Large intestine (tissue), 3 donors: ENCODE measurements at regions not wholly inside any gene's neighbourhood (a gene's known extent, or its start where the extent isn't known, plus 50 kb on each side); places are given as distances from the start of the nearest gene placed in this dataset.

Experiments used
- DNase-seq, 2 donors: peaks; one replicate each; pipeline versions ENCODE4 v3.0.0 to v3.0.0-alpha.2; 2013
- H3K27ac ChIP-seq: one replicate; pipeline ENCODE4 v1.5.1; 2013; ENCODE audit warnings: low read length
- H3K27me3 ChIP-seq: 2 replicates; pipeline ENCODE4 v1.6.1; 2013; ENCODE audit warnings: low read length; ENCODE audit not compliant: control insufficient read depth, insufficient read depth
- H3K36me3 ChIP-seq: 2 replicates; pipeline ENCODE4 v1.6.1; 2013; ENCODE audit warnings: low read length; ENCODE audit not compliant: control insufficient read depth, insufficient read depth
- H3K4me1 ChIP-seq: one replicate; pipeline ENCODE4 v1.6.1; 2013; ENCODE audit warnings: low read length; ENCODE audit not compliant: control insufficient read depth, insufficient read depth
- H3K4me3 ChIP-seq: one replicate; pipeline ENCODE4 v1.5.1; 2013; ENCODE audit warnings: low read length
- H3K9me3 ChIP-seq: one replicate; pipeline ENCODE4 v1.6.1; 2013; ENCODE audit warnings: mild to moderate bottlenecking, low read depth, low read length, moderate library complexity; ENCODE audit not compliant: control insufficient read depth
- WGBS: methylation state at CpG from one replicate; pipeline ENCODE4 v1.1.5; 2013; ENCODE audit warnings: low lambda C conversion rate; ENCODE audit not compliant: insufficient coverage; 5-methylcytosine and 5-hydroxymethylcytosine counted together

DNA sequence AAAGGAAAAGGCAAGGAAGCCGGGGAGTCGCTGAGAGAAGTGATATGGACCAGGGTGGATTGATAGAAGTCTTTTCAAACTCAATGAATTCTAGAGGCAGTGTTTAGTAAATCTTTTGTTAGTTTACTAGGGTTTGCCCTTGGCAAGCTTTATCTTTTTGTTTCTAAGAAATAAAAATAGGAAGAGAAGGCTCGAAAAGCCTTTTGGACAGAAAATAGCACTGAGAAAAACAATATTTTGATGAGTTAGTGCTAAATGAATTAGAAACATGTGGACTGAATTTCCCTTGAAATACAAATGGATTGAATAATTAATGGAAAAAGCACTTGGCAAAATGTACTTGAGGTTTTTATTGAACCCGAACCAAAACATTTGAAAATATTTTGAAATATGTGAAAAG lies 121.8 kb upstream of the SPAG17 start:
- no peaks in the 10 kb centered on the region for H3K27me3 ChIP-seq
- no peak overlapping the region for H3K4me3 ChIP-seq
- H3K36me3 ChIP-seq: no peaks in the 10 kb centered on the region
- H3K27ac ChIP-seq: no peak overlapping the region
- no peaks in the 10 kb centered on the region for H3K9me3 ChIP-seq
- no peaks in the 10 kb centered on the region for H3K4me1 ChIP-seq
- DNase-seq: no peak
- WGBS: 94% methylated on average over 4 of the region's 4 CpGs

DNA sequence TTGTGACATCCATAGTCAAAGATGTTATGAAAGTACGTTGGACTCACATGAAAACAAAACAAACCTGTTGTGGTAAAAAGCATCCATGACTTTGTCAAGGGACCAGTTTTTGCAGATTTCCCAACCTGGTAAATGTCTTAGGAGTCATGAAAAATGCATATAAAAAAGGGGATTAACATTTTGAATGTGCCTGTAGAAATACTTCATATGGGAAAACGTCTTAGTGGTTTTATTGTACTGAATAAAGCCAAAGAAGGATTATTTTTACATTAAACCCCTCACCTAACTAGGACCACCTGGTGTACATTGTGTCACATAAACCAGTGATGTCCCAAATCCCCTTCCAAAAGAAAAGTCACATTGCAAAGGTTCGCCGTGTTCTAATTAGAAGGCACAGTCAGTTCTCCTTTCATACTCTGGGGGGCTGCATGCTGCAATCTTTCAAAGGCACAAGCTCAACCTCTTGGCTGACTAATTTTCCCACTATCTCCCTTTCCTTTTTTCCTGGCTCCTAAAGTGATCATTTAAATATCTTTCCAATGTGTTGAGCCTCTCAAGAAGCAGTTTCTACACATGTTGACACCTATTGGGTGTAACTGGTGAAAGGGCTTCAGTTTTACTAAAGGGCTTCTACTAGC lies 119.8 kb upstream of the SPAG17 start:
- Histone ChIP-seq H3K27ac (no peak overlapping the region), H3K4me1 (no peaks in the 10 kb centered on the region), H3K4me3 (no peak overlapping the region), H3K9me3 (no peaks in the 10 kb centered on the region), H3K36me3 (no peaks in the 10 kb centered on the region), H3K27me3 (no peaks in the 10 kb centered on the region)
- no CpG with 5 or more reads among the region's 4 CpGs for WGBS
- DNase-seq: peak in 1 of 2 donors; percentile 13

DNA sequence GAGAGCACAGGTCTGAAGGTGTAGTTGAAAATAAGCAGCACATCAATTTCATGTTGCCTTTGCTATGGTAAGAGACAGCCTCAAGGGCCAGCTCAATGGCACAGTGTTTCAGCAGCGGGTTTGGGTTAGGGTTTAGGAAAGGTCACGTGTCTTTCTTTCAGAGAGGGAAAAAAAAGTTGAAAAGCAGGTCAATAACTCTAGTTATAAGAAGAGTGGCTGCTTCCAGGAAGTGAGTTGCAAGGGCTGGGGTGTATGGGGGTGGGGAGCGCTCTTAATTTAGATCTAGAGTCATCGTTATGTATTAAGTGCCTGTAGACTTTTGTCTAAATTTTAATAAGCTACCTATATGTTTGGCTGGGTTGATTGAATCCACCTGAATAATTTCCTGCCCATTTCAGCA lies 118.5 kb upstream of the SPAG17 start:
- Histone ChIP-seq H3K4me1 (no peaks in the 10 kb centered on the region), H3K4me3 (no peak overlapping the region), H3K9me3 (no peaks in the 10 kb centered on the region), H3K36me3 (no peaks in the 10 kb centered on the region), H3K27ac (no peak overlapping the region), H3K27me3 (no peaks in the 10 kb centered on the region)
- WGBS: no CpG with 5 or more reads among the region's 4 CpGs
- no peak for DNase-seq

DNA sequence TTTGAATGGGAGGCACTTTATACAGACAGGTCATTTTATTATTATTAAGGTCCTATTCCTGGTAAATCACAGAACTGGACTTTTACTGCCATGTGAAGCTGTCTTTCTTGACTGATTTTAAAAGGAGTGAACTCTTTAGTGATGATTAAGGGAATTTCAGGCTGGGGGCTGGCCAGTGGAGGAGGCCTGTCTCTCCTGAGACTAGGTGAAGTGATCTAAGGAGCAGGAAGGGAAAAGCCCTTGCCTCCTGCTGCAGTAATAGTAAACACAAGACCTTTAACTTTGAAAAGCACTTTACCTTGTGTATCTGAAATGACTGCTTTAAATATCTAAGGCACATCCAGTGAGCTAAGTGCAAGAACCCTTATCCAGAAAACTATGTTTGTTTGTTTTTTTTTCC lies 118.0 kb upstream of the SPAG17 start:
- Histone ChIP-seq H3K27me3 (no peaks in the 10 kb centered on the region), H3K27ac (no peak overlapping the region), H3K9me3 (no peaks in the 10 kb centered on the region), H3K4me1 (no peaks in the 10 kb centered on the region), H3K36me3 (no peaks in the 10 kb centered on the region), H3K4me3 (no peak overlapping the region)
- no peak for DNase-seq

DNA sequence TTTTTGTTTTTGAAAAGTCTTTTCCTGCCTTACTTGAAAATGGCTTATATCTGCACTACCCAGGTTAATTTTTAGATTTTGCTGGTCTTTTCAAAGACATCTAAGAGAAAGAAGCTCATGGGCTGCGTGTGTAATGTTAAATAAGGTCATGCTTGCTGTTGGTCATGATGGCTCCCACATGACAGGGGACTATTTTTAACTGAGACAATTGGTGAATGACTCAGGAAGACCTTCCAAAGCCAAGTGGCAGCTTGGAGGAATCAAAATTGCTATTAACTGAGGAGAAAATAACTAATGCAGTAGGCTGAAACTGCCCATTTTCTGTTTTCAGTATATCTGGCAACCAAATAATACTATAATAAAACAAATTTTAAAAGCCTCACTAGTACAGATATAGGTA lies 117.1 kb upstream of the SPAG17 start:
- DNase-seq: no peak
- WGBS: no CpG with 5 or more reads among the region's 1 CpG
- Histone ChIP-seq H3K36me3 (no peaks in the 10 kb centered on the region), H3K4me3 (no peak overlapping the region), H3K9me3 (no peaks in the 10 kb centered on the region), H3K27ac (no peak overlapping the region), H3K27me3 (no peaks in the 10 kb centered on the region), H3K4me1 (no peaks in the 10 kb centered on the region)

DNA sequence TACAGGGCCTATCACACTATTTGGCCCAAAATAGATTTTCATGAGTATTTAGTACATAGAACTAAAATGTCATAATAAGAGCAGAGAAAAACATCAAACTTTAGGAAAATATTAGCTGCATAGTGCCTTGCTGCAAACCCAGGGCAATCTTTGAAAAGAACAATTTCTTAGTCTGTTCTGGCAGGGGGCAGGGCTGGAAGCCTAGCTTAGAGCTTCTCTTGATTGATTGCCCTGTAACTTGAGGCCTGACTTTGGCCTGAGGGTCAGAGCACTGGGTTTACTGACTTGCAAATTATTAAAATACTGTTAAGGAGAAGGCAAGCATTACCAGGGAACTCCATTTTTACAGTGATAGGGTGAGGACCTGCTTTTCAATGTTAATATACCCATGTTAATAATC lies 115.8 kb upstream of the SPAG17 start:
- Histone ChIP-seq H3K36me3 (no peaks in the 10 kb centered on the region), H3K4me1 (no peaks in the 10 kb centered on the region), H3K27ac (no peak overlapping the region), H3K27me3 (no peaks in the 10 kb centered on the region), H3K4me3 (no peak overlapping the region), H3K9me3 (no peaks in the 10 kb centered on the region)
- DNase-seq: no peak

DNA sequence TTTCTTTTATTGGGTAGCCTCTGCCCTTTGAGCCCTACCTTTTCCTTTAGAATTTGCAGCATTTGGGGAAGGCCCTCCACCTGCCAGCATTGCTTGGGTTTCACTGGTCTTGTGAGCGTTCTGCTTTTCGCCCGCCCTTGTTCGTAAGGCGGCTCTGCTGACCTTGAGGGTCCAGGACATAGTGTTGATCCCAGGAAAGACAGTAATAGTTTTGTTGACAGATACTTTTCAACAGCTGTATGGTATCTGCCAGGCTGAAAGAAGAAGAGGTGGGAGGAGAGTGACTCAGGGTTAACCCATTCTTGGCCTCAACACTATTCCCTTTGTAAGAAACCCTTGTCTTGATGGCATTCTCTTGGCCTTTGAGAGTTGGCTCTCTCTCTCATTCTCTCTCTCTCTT lies 113.4 kb upstream of the SPAG17 start:
- Histone ChIP-seq H3K9me3 (no peaks in the 10 kb centered on the region), H3K36me3 (no peaks in the 10 kb centered on the region), H3K27ac (no peak overlapping the region), H3K27me3 (no peaks in the 10 kb centered on the region), H3K4me3 (no peak overlapping the region), H3K4me1 (no peaks in the 10 kb centered on the region)
- WGBS: no CpG with 5 or more reads among the region's 5 CpGs
- no peak for DNase-seq

DNA sequence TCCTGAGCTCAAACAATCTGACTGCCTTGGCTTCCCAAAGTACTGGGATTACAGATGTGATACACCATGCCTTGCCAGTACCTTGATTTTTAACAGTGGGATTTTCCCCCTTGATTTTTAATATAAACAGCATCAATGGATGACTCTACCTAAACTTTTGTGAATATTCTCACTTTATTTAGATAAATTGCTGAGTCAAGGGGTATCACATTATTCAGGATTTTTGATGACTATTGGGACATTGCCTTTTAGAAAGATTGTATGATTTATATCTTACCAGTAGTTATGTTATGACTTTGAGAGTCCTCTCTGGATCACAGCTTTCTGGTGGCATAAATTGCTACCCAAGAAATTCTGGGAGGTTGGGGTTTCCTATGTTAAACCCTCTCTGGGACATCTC lies 112.5 kb upstream of the SPAG17 start:
- DNase-seq: no peak
- no peak overlapping the region for H3K27ac ChIP-seq
- no peaks in the 10 kb centered on the region for H3K36me3 ChIP-seq
- H3K4me3 ChIP-seq: no peak overlapping the region
- no peaks in the 10 kb centered on the region for H3K9me3 ChIP-seq
- H3K27me3 ChIP-seq: no peaks in the 10 kb centered on the region
- H3K4me1 ChIP-seq: no peaks in the 10 kb centered on the region

DNA sequence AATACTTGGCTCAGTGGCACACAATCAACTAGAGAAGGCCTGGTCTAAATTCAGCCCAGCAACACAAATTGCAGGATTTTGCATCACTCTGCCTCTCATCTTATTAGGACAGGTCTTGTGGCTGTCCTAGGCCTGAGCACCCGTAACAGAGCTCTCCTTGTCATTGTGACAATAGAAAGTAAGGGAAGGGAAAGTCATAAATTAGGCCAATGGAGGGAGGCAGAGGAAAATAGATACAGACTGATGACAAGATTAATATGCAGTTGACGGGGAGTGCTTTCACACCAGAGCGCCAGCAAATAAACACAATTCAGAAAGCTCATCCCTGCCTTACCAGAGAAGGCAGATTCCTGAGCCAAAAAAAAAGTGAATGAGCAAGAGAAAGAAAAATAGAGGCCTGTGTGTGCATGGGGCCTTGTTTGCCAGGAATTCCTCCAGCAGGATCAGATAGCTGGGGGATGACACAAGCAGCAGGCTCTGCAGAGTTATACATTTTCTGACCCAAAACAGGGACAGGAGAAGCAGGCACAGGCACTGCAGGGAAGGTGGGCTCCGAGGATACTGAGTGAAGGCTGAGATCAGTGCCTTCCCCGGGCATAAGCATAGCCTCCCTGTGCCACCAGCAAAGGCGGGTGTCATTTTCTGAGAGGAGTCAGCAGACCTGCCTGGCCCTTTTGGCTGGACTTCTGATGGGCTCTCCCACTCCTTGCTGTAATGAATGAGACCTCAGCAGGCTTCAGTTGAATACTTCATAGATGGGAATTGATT lies 110.0 kb upstream of the SPAG17 start:
- H3K4me3 ChIP-seq: no peak overlapping the region
- peak in 1 of 2 donors; percentile 8 for DNase-seq
- H3K4me1 ChIP-seq: no peaks in the 10 kb centered on the region
- no peaks in the 10 kb centered on the region for H3K9me3 ChIP-seq
- no peaks in the 10 kb centered on the region for H3K27me3 ChIP-seq
- H3K27ac ChIP-seq: no peak overlapping the region
- H3K36me3 ChIP-seq: no peaks in the 10 kb centered on the region
- 80% methylated on average over 2 of the region's 6 CpGs for WGBS

DNA sequence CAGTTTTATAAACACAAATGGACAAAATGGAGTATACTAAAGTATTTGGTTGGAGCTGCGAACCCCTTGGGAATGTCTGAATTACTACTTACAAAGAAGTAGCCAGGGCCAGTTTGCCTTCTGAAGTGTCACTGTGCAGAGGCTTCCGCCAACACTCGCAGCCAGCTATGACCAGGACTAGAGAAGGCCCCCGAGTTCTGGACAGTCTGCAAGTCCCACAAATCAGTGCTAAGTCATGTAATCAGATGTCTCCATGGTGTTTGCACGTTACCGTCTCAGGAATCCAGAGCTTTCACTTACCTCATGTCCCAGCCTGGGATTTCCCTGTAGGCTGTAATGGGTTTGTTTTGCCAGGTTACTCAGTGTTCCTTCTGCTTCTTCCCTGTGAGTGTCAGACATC lies 106.6 kb upstream of the SPAG17 start:
- no CpG with 5 or more reads among the region's 6 CpGs for WGBS
- Histone ChIP-seq H3K9me3 (no peaks in the 10 kb centered on the region), H3K27me3 (no peaks in the 10 kb centered on the region), H3K4me1 (no peaks in the 10 kb centered on the region), H3K4me3 (no peak overlapping the region), H3K36me3 (no peaks in the 10 kb centered on the region), H3K27ac (no peak overlapping the region)
- no peak for DNase-seq

DNA sequence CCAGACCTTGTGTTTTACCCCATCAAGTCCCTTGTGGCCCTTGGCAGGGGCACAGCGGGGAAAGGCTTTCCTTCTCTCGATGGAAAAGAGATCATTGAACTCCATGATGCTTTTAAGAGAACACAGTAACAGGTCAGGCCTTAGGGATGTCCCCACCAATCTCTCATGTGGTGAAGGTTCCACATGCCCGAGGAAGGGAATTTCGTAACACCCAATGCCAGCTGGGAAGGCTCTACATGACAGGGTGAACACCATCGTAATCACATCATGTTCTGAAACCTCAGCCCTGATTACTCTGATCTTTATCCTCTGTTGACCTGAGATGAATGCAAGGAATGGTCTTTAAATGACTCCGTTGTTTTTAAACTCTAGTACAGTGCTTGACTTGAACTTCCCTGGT lies 105.5 kb upstream of the SPAG17 start:
- no CpG with 5 or more reads among the region's 6 CpGs for WGBS
- no peak overlapping the region for H3K4me3 ChIP-seq
- no peak for DNase-seq
- no peaks in the 10 kb centered on the region for H3K27me3 ChIP-seq
- no peaks in the 10 kb centered on the region for H3K36me3 ChIP-seq
- no peaks in the 10 kb centered on the region for H3K9me3 ChIP-seq
- H3K27ac ChIP-seq: no peak overlapping the region
- no peaks in the 10 kb centered on the region for H3K4me1 ChIP-seq
